GM23338 (cell line): ENCODE measurements at regions not wholly inside any gene's neighbourhood (a gene's known extent, or its start where the extent isn't known, plus 50 kb on each side); places are given as distances from the start of the nearest gene placed in this dataset.

Experiments
- ATAC-seq: fragments of 200-7000 bp; cut with Tn5 transposase; 3 replicates; pipeline ENCODE4 v1.9.1; 2020
- DNase-seq: peaks from one replicate; pipeline ENCODE4 v3.0.0-alpha.2; 2015; ENCODE audit warnings: low spot score
- H2AFZ ChIP-seq: fragments of 200-600 bp; sonication (generic); 2 replicates; pipeline ENCODE4 v1.8.0; 2016; ENCODE audit warnings: antibody characterized with exemption, mild to moderate bottlenecking, moderate library complexity
- H3F3A ChIP-seq: fragments of 200-600 bp; sonication (generic); replicated peaks from 2 replicates; pipeline ENCODE4 v1.8.0; 2017; ENCODE audit warnings: antibody characterized with exemption, mixed run types, low read depth
- H3K27ac ChIP-seq: fragments of 200-600 bp; sonication (generic); 2 replicates; pipeline ENCODE4 v1.6.1; 2016; ENCODE audit warnings: low read depth
- H3K27me3 ChIP-seq: fragments of 200-600 bp; sonication (generic); 2 replicates; pipeline ENCODE4 v1.8.0; 2016; ENCODE audit warnings: mild to moderate bottlenecking, mixed run types, moderate library complexity; ENCODE audit not compliant: insufficient read depth
- H3K36me3 ChIP-seq: fragments of 200-600 bp; sonication (generic); 2 replicates; pipeline ENCODE4 v1.8.0; 2016; ENCODE audit warnings: mild to moderate bottlenecking; ENCODE audit not compliant: insufficient read depth
- H3K4me1 ChIP-seq: fragments of 200-600 bp; sonication (generic); 2 replicates; pipeline ENCODE4 v1.8.0; 2016; ENCODE audit warnings: mild to moderate bottlenecking, moderate library complexity; ENCODE audit not compliant: insufficient read depth
- H3K4me2 ChIP-seq: fragments of 200-600 bp; sonication (generic); 2 replicates; pipeline ENCODE4 v1.7.1; 2017; ENCODE audit warnings: mixed run types
- H3K4me3 ChIP-seq: fragments of 200-600 bp; sonication (generic); 2 replicates; pipeline ENCODE4 v1.6.1; 2016; ENCODE audit warnings: mixed run types
- H3K79me2 ChIP-seq: fragments of 200-600 bp; sonication (generic); replicated peaks from 2 replicates; pipeline ENCODE4 v1.8.0; 2017; ENCODE audit warnings: mild to moderate bottlenecking; ENCODE audit not compliant: insufficient read depth
- H3K9me2 ChIP-seq: fragments of 200-600 bp; sonication (generic); 2 replicates; pipeline ENCODE4 v1.8.0; 2017; ENCODE audit not compliant: insufficient read depth
- H4K20me1 ChIP-seq: fragments of 200-600 bp; sonication (generic); replicated peaks from 2 replicates; pipeline ENCODE4 v1.8.0; 2017; ENCODE audit warnings: mild to moderate bottlenecking; ENCODE audit not compliant: insufficient read depth
- H3K27ac Mint-ChIP-seq: 2 replicates; pipeline ENCODE4 v1.8.0; 2020; ENCODE audit warnings: inconsistent platforms, mild to moderate bottlenecking, moderate library complexity, mixed read lengths
- H3K27me3 Mint-ChIP-seq: 3 replicates; pipeline ENCODE4 v1.8.0; 2022; ENCODE audit warnings: low read depth, mild to moderate bottlenecking, moderate library complexity, mixed read lengths, inconsistent platforms; ENCODE audit not compliant: insufficient read depth, poor library complexity
- H3K36me3 Mint-ChIP-seq: 3 replicates; pipeline ENCODE4 v1.8.0; 2021; ENCODE audit warnings: low read depth, mild to moderate bottlenecking, inconsistent platforms, moderate library complexity, mixed read lengths
- H3K4me1 Mint-ChIP-seq: 3 replicates; pipeline ENCODE4 v1.8.0; 2020; ENCODE audit warnings: mild to moderate bottlenecking, inconsistent platforms, mixed read lengths
- H3K4me3 Mint-ChIP-seq: 3 replicates; pipeline ENCODE4 v1.8.0; 2021; ENCODE audit warnings: moderate library complexity, mild to moderate bottlenecking, inconsistent platforms, mixed read lengths
- H3K9me3 Mint-ChIP-seq: 3 replicates; pipeline ENCODE4 v1.8.0; 2020; ENCODE audit warnings: moderate library complexity, mild to moderate bottlenecking, inconsistent platforms, mixed read lengths
- EZH2 ChIP-seq: fragments of 200-600 bp; sonication (generic); IDR thresholded peaks from one replicate; pipeline ENCODE4 v1.8.0; 2017; ENCODE audit warnings: antibody characterized with exemption, mild to moderate bottlenecking, low read depth; ENCODE audit not compliant: unreplicated experiment
- EZH2phosphoT487 ChIP-seq: fragments of 200-600 bp; sonication (generic); IDR thresholded peaks from one replicate; pipeline ENCODE4 v1.8.1; 2018; ENCODE audit warnings: antibody characterized with exemption; ENCODE audit not compliant: unreplicated experiment
- NANOG ChIP-seq: IDR thresholded peaks from 2 replicates; pipeline ENCODE4 v1.6.1; 2016; ENCODE audit warnings: antibody characterized with exemption, borderline replicate concordance
- ZNF114 ChIP-seq: fragments of 250-450 bp; sonication (Bioruptor Pico); IDR thresholded peaks from 2 replicates; pipeline ENCODE4 v1.5.0; 2020; ENCODE audit warnings: mild to moderate bottlenecking, moderate library complexity
- ZNF462 ChIP-seq: fragments of 250-450 bp; sonication (Bioruptor Pico); IDR thresholded peaks from 2 replicates; pipeline ENCODE4 v1.5.0; 2020; ENCODE audit warnings: mild to moderate bottlenecking, moderate library complexity

- no peak for TF ChIP-seq ZNF462
- TF ChIP-seq EZH2: no peak
- no peak for TF ChIP-seq EZH2phosphoT487
- TF ChIP-seq ZNF114 (CRISPR knock-in tag): no peak
These were observed 116.7 kb upstream of the RGMB start (continued) for GRCh38 chr5:98656796-98657195.

- H3K4me1 ChIP-seq: peaks cover 5% of the 10 kb centered on the region
- H3F3A ChIP-seq: no peaks in the 10 kb centered on the region
- H4K20me1 ChIP-seq: no peaks in the 10 kb centered on the region
- H3K4me1 Mint-ChIP-seq: peaks cover 17% of the 10 kb centered on the region
- no peak overlapping the region for H3K4me2 ChIP-seq
- H3K36me3 Mint-ChIP-seq: no peaks in the 10 kb centered on the region
- DNase-seq (no peak), ATAC-seq (peak; percentile 52; the same call in 2 of the 3 replicates)
- H2AFZ ChIP-seq: no peak overlapping the region
- H3K4me3 ChIP-seq: no peak overlapping the region
- no peaks in the 10 kb centered on the region for H3K79me2 ChIP-seq
- no peaks in the 10 kb centered on the region for H3K27me3 Mint-ChIP-seq
- H3K36me3 ChIP-seq: no peaks in the 10 kb centered on the region
- no peaks in the 10 kb centered on the region for H3K9me2 ChIP-seq
- no peak for TF ChIP-seq NANOG
- TF ChIP-seq ZNF462: no peak
- no peak for TF ChIP-seq ZNF114 (CRISPR knock-in tag)
- no peak overlapping the region for H3K4me3 Mint-ChIP-seq
- H3K9me3 Mint-ChIP-seq: peaks cover 5% of the 10 kb centered on the region; the same call in 2 of the 3 replicates
- H3K27ac ChIP-seq: no peak overlapping the region
- H3K27ac Mint-ChIP-seq: no peak overlapping the region
- no peaks in the 10 kb centered on the region for H3K27me3 ChIP-seq
These were observed 115.9 kb upstream of the RGMB start for GRCh38 chr5:98657559-98657958.
